Fibroblast of lung (primary cell): ENCODE measurements at regions not wholly inside any gene's neighbourhood (a gene's known extent, or its start where the extent isn't known, plus 50 kb on each side); places are given as distances from the start of the nearest gene placed in this dataset.

ENCODE experiments used
- DNase-seq, 2 donors: peaks; one replicate each; pipeline versions ENCODE4 v3.0.0 to v3.0.0-alpha.2; 2010; ENCODE audit warnings: low read depth in 2 of 2
- H2AFZ ChIP-seq: 2 replicates; pipeline ENCODE4 v1.5.1; 2012; ENCODE audit warnings: low read length, control low read depth, inconsistent platforms
- H3K27ac ChIP-seq: 2 replicates; pipeline ENCODE4 v1.5.1; 2011; ENCODE audit warnings: low read length, control low read depth; ENCODE audit not compliant: insufficient read depth
- H3K27me3 ChIP-seq: 2 replicates; pipeline ENCODE4 v1.5.1; 2011; ENCODE audit warnings: mild to moderate bottlenecking, low read length; ENCODE audit not compliant: control insufficient read depth, insufficient read depth
- H3K36me3 ChIP-seq: 2 replicates; pipeline ENCODE4 v1.5.1; 2011; ENCODE audit warnings: low read length; ENCODE audit not compliant: control insufficient read depth, insufficient read depth
- H3K4me1 ChIP-seq: 2 replicates; pipeline ENCODE4 v1.5.1; 2011; ENCODE audit warnings: low read length; ENCODE audit not compliant: control insufficient read depth, insufficient read depth; ENCODE audit errors: extremely low read depth
- H3K4me2 ChIP-seq: 2 replicates; pipeline ENCODE4 v1.5.1; 2011; ENCODE audit warnings: low read length, control low read depth; ENCODE audit not compliant: insufficient read depth; ENCODE audit errors: extremely low read depth
- H3K4me3 ChIP-seq, 4 experiments: fragments of 200-600 bp in 1 of 4; sonication (generic) in 1 of 4; replicated peaks in 1 of 4; 2 replicates each; pipeline ENCODE4 v1.5.1; 2011 to 2016; ENCODE audit warnings: low read length in 4 of 4, low read depth in 3 of 4, mild to moderate bottlenecking in 3 of 4, control low read depth in 2 of 4, inconsistent platforms in 1 of 4, mixed read lengths in 1 of 4; ENCODE audit not compliant: insufficient read depth in 1 of 4; ENCODE audit errors: control extremely low read depth in 1 of 4
- H3K79me2 ChIP-seq: 2 replicates; pipeline ENCODE4 v1.5.1; 2012; ENCODE audit warnings: mild to moderate bottlenecking, low read length, inconsistent platforms; ENCODE audit not compliant: control insufficient read depth, insufficient read depth
- H3K9ac ChIP-seq: 2 replicates; pipeline ENCODE4 v1.5.1; 2011; ENCODE audit warnings: mild to moderate bottlenecking, low read length, control low read depth; ENCODE audit not compliant: insufficient read depth
- H3K9me3 ChIP-seq: 2 replicates; pipeline ENCODE4 v1.5.1; 2012; ENCODE audit warnings: low read depth, low read length; ENCODE audit not compliant: control insufficient read depth, insufficient read depth
- H4K20me1 ChIP-seq: 2 replicates; pipeline ENCODE4 v1.5.1; 2011; ENCODE audit warnings: low read length; ENCODE audit not compliant: control insufficient read depth, insufficient read depth; ENCODE audit errors: extremely low read depth
- EZH2 ChIP-seq: IDR thresholded peaks from 2 replicates; pipeline ENCODE4 v1.5.1; 2012; ENCODE audit warnings: low read length, control low read depth, mild to moderate bottlenecking; ENCODE audit errors: missing control alignments
- TF ChIP-seq, protein P1 (sequence below), 2 donors: IDR thresholded peaks in 1 of 2; conservative IDR thresholded peaks in 1 of 2; 1 replicate in 1 of 2; 2 replicates in 1 of 2; pipeline ENCODE4 v1.5.1; 2011 to 2012; ENCODE audit warnings: low read length in 2 of 2, control low read depth in 1 of 2, inconsistent platforms in 1 of 2, low read depth in 1 of 2, mild to moderate bottlenecking in 1 of 2

DNA sequence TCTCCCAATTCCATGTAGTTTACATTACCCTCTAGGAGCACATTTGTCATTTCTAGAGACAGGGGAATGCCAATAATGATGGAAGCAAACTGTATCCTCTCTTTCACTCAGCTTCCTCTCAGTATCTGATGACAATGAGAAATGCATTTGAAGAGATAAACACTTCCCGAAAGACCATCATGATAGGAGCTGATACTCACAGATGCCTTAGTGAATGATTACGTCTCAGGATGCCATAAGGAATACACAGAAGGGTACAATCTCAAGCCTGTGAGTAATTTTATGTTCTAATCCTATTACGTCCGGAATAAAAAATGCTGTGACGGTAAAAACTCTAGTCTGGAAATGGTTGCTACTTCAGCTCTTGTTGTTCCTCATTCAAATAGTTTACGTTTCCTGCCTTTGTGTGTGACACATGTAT is 663.8 kb upstream of the MIR17HG start:
- no peaks in the 10 kb centered on the region for H3K27me3 ChIP-seq
- no peak overlapping the region for H2AFZ ChIP-seq
- H3K4me1 ChIP-seq, result no peaks in the 10 kb centered on the region
- no peak overlapping the region for H3K9ac ChIP-seq
- H4K20me1 ChIP-seq, result no peaks in the 10 kb centered on the region
- no peaks in the 10 kb centered on the region for H3K9me3 ChIP-seq
- H3K27ac ChIP-seq, result no peak overlapping the region
- no peaks in the 10 kb centered on the region for H3K79me2 ChIP-seq
- H3K4me3 ChIP-seq, result no peak overlapping the region
- no peak overlapping the region for H3K4me2 ChIP-seq
- DNase-seq, result peak; percentile 17 to 27
- no peaks in the 10 kb centered on the region for H3K36me3 ChIP-seq
- TF ChIP-seq, protein P1, sequence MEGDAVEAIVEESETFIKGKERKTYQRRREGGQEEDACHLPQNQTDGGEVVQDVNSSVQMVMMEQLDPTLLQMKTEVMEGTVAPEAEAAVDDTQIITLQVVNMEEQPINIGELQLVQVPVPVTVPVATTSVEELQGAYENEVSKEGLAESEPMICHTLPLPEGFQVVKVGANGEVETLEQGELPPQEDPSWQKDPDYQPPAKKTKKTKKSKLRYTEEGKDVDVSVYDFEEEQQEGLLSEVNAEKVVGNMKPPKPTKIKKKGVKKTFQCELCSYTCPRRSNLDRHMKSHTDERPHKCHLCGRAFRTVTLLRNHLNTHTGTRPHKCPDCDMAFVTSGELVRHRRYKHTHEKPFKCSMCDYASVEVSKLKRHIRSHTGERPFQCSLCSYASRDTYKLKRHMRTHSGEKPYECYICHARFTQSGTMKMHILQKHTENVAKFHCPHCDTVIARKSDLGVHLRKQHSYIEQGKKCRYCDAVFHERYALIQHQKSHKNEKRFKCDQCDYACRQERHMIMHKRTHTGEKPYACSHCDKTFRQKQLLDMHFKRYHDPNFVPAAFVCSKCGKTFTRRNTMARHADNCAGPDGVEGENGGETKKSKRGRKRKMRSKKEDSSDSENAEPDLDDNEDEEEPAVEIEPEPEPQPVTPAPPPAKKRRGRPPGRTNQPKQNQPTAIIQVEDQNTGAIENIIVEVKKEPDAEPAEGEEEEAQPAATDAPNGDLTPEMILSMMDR (conservative IDR thresholded peaks at IDR 0.05 in 1 of 2, IDR thresholded peaks at IDR 0.05 in 1 of 2; ENCODE audit: low read depth in 1 of 2, low read length in 2 of 2), result no peak
- no peak for TF ChIP-seq EZH2

DNA sequence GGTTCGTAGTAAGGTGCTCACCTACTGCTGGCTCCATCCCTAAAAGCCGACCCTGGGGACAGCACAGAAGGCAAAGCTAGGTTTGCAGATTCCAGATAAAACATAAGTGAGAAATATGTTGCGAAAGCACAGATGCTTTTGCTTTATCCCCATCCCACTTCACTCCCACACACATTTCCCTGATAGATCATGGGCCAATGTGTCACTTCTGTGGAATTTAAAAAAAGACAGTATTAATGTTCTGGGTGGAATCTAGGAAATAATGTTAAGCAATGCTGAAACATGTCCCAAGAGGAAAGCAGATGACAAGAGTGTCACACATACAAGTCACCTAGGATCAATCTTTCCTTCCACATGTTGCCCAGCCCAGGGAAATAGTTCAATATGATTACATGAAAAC is 661.0 kb upstream of the MIR17HG start:
- Histone ChIP-seq H3K27ac (no peak overlapping the region), H3K4me2 (no peak overlapping the region)

DNA sequence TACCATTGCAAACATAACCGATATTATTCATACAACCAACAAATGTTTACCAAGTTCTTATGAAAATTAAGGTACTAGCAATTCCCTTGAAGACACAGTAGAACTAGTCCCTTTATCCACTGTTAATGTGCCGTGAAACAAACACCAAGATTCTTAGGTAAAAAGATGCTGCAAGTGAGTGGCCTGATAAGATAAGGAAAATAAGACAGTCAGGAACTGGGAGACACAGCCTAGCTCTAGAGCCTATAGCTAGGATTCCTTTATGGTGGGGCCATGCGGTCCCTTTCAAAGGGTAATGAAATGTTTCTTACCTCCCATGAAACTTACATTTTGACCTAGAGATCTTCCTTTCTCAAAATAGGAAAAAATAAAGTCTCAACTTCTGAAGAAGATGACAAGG is 658.4 kb upstream of the MIR17HG start:
- H3K4me3 ChIP-seq, result no peak overlapping the region
- no peaks in the 10 kb centered on the region for H3K4me1 ChIP-seq
- no peaks in the 10 kb centered on the region for H4K20me1 ChIP-seq
- H3K36me3 ChIP-seq, result no peaks in the 10 kb centered on the region
- no peaks in the 10 kb centered on the region for H3K27me3 ChIP-seq
- H3K9me3 ChIP-seq, result no peaks in the 10 kb centered on the region
- no peaks in the 10 kb centered on the region for H3K79me2 ChIP-seq
- no peak overlapping the region for H3K4me2 ChIP-seq
- H3K9ac ChIP-seq, result no peak overlapping the region
- DNase-seq, result no peak
- H3K27ac ChIP-seq, result no peak overlapping the region
- TF ChIP-seq EZH2, result no peak
- TF ChIP-seq, protein P1 (conservative IDR thresholded peaks at IDR 0.05 in 1 of 2, IDR thresholded peaks at IDR 0.05 in 1 of 2; ENCODE audit: low read depth in 1 of 2, low read length in 2 of 2), result no peak
- no peak overlapping the region for H2AFZ ChIP-seq

More for the DNA sequence above, 661.0 kb upstream of the MIR17HG start:
- H4K20me1 ChIP-seq, result no peaks in the 10 kb centered on the region
- no peaks in the 10 kb centered on the region for H3K4me1 ChIP-seq
- no peak overlapping the region for H3K4me3 ChIP-seq
- H2AFZ ChIP-seq, result no peak overlapping the region
- no peaks in the 10 kb centered on the region for H3K36me3 ChIP-seq
- no peak for TF ChIP-seq EZH2
- H3K9me3 ChIP-seq, result no peaks in the 10 kb centered on the region
- peak; percentile 68 to 92 for DNase-seq
- no peak overlapping the region for H3K9ac ChIP-seq
- H3K79me2 ChIP-seq, result no peaks in the 10 kb centered on the region
- H3K27me3 ChIP-seq, result no peaks in the 10 kb centered on the region
